HG03460 (cell line): ENCODE measurements at regions not wholly inside any gene's neighbourhood (a gene's known extent, or its start where the extent isn't known, plus 50 kb on each side); places are given as distances from the start of the nearest gene placed in this dataset.
"Not testable (repeated sequence)": the region's sequence is repeated elsewhere in the genome, so short reads cannot be mapped to it uniquely, and the experiment has no call there.

Experiments
- ATAC-seq: cut with Tn5 transposase; IDR thresholded peaks from one replicate; pipeline ENCODE4 v1.9.1; 2021; ENCODE audit not compliant: unreplicated experiment

- ATAC-seq, result no peak
Observed at GRCh38 chrX:7409866-7410265, 261.9 kb upstream of the PUDP start.

GRCh38 chrX:7399373-7399772 lies 251.4 kb upstream of the PUDP start:
- no peak for ATAC-seq

GRCh38 chrX:7390441-7390840 lies 242.5 kb upstream of the PUDP start:
- no peak for ATAC-seq

- ATAC-seq, result no peak
Observed at GRCh38 chrX:7389576-7389975, 241.6 kb upstream of the PUDP start.

- ATAC-seq, result no peak
Observed at GRCh38 chrX:7385131-7385530, 237.2 kb upstream of the PUDP start.

GRCh38 chrX:7378406-7378805 lies 230.5 kb upstream of the PUDP start:
- ATAC-seq, result no peak

- no peak for ATAC-seq
Observed at GRCh38 chrX:7372825-7373525, 225.0 kb upstream of the PUDP start.

GRCh38 chrX:7362111-7362510 lies 214.2 kb upstream of the PUDP start:
- ATAC-seq, result no peak

- no peak for ATAC-seq
Observed at GRCh38 chrX:7351926-7352325, 204.0 kb upstream of the PUDP start.

GRCh38 chrX:7347465-7347864 lies 199.5 kb upstream of the PUDP start:
- ATAC-seq, result no peak

- ATAC-seq, result no peak
Observed at GRCh38 chrX:7346021-7346420, 198.1 kb upstream of the PUDP start.

- ATAC-seq, result no peak
Observed at GRCh38 chrX:7343181-7343580, 195.2 kb upstream of the PUDP start.

- ATAC-seq, result not testable (repeated sequence)
Observed at GRCh38 chrX:7335816-7336362, 187.9 kb upstream of the PUDP start.

- no peak for ATAC-seq
Observed at GRCh38 chrX:7334253-7334935, 186.4 kb upstream of the PUDP start.

- ATAC-seq, result no peak
Observed at GRCh38 chrX:7330971-7331746, 183.2 kb upstream of the PUDP start.

- no peak for ATAC-seq
Observed at GRCh38 chrX:7330556-7330955, 182.6 kb upstream of the PUDP start.

GRCh38 chrX:7318661-7319060 lies 170.7 kb upstream of the PUDP start:
- no peak for ATAC-seq

GRCh38 chrX:7318241-7318640 lies 170.3 kb upstream of the PUDP start:
- no peak for ATAC-seq

- ATAC-seq, result no peak
Observed at GRCh38 chrX:7316887-7317286, 168.9 kb upstream of the PUDP start.

GRCh38 chrX:7316280-7316679 lies 168.3 kb upstream of the PUDP start:
- no peak for ATAC-seq

- no peak for ATAC-seq
Observed at GRCh38 chrX:7314425-7314824, 166.5 kb upstream of the PUDP start.

GRCh38 chrX:7307720-7308119 lies 159.8 kb upstream of the PUDP start:
- no peak for ATAC-seq
